ENCODE measurements at regions not wholly inside any gene's neighbourhood (a gene's known extent, or its start where the extent isn't known, plus 50 kb on each side); places are given as distances from the start of the nearest gene placed in this dataset.

- no peak for TF ChIP-seq CTCF (conservative IDR thresholded peaks at IDR 0.05)
- TF ChIP-seq ZFX (IDR thresholded peaks at IDR 0.05) = no peak
These were observed 224.8 kb downstream of the FAM43A start for GRCh38 chr3:194910414-194910984.

Measured in C4-2B (cell line).